GM23338 (cell line): ENCODE measurements at regions not wholly inside any gene's neighbourhood (a gene's known extent, or its start where the extent isn't known, plus 50 kb on each side); places are given as distances from the start of the nearest gene placed in this dataset.

Experiments used
- CREB1 ChIP-seq: fragments of 250-450 bp; sonication (Bioruptor Pico); IDR thresholded peaks from 2 replicates; pipeline ENCODE4 v1.5.0; 2020; ENCODE audit warnings: low read depth, mild to moderate bottlenecking, moderate library complexity
- EZH2 ChIP-seq: fragments of 200-600 bp; sonication (generic); IDR thresholded peaks from one replicate; pipeline ENCODE4 v1.8.0; 2017; ENCODE audit warnings: antibody characterized with exemption, mild to moderate bottlenecking, low read depth; ENCODE audit not compliant: unreplicated experiment
- EZH2phosphoT487 ChIP-seq: fragments of 200-600 bp; sonication (generic); IDR thresholded peaks from one replicate; pipeline ENCODE4 v1.8.1; 2018; ENCODE audit warnings: antibody characterized with exemption; ENCODE audit not compliant: unreplicated experiment
- JUNB ChIP-seq: IDR thresholded peaks from one replicate; pipeline ENCODE4 v1.6.1; 2016; ENCODE audit warnings: antibody characterized with exemption; ENCODE audit not compliant: unreplicated experiment
- POLR2AphosphoS5 ChIP-seq: IDR thresholded peaks from 2 replicates; pipeline ENCODE4 v1.6.1; 2016; ENCODE audit warnings: antibody characterized with exemption, low read depth
- TF ChIP-seq, protein P1 (sequence below), 2 experiments: fragments of 200-600 bp in 1 of 2; sonication (generic) in 1 of 2; conservative IDR thresholded peaks; 2 replicates each; pipeline versions ENCODE4 v1.5.1 to v1.6.1; 2016 to 2017; ENCODE audit warnings: antibody characterized with exemption in 2 of 2, low read depth in 2 of 2, mild to moderate bottlenecking in 2 of 2, moderate library complexity in 1 of 2
- TF ChIP-seq, protein P2 (sequence below): IDR thresholded peaks from one replicate; pipeline ENCODE4 v1.6.1; 2018; ENCODE audit warnings: antibody characterized with exemption; ENCODE audit not compliant: unreplicated experiment
- TF ChIP-seq, protein P3 (sequence below): IDR thresholded peaks from 2 replicates; pipeline ENCODE4 v1.6.1; 2016; ENCODE audit warnings: antibody characterized with exemption

DNA sequence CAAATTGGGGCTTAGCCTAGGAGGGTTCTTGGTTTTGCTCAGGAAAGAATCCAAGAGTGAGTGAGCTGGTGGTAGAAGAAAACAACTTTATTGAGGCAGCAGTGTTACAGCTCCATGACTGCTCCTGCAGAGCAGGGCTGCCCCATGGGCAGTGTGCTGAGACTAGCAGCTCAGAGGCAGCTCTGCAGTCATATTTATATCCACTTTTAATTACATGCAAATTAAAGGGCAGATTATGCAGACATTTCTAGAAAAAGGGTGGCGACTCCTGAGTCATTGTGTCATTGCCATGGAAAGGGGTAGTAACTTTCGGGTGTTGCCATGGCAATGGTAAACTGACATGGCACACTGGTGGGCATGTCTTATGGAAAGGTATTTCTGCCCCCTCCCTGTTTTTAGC is 202.2 kb downstream of the CLCN4 start:
- TF ChIP-seq POLR2AphosphoS5 = no peak
- TF ChIP-seq, protein P1, sequence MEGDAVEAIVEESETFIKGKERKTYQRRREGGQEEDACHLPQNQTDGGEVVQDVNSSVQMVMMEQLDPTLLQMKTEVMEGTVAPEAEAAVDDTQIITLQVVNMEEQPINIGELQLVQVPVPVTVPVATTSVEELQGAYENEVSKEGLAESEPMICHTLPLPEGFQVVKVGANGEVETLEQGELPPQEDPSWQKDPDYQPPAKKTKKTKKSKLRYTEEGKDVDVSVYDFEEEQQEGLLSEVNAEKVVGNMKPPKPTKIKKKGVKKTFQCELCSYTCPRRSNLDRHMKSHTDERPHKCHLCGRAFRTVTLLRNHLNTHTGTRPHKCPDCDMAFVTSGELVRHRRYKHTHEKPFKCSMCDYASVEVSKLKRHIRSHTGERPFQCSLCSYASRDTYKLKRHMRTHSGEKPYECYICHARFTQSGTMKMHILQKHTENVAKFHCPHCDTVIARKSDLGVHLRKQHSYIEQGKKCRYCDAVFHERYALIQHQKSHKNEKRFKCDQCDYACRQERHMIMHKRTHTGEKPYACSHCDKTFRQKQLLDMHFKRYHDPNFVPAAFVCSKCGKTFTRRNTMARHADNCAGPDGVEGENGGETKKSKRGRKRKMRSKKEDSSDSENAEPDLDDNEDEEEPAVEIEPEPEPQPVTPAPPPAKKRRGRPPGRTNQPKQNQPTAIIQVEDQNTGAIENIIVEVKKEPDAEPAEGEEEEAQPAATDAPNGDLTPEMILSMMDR (conservative IDR thresholded peaks at IDR 0.05; ENCODE audit: low read depth in 2 of 2) = no peak
- no peak for TF ChIP-seq EZH2
- TF ChIP-seq EZH2phosphoT487 = no peak
- TF ChIP-seq, protein P2, sequence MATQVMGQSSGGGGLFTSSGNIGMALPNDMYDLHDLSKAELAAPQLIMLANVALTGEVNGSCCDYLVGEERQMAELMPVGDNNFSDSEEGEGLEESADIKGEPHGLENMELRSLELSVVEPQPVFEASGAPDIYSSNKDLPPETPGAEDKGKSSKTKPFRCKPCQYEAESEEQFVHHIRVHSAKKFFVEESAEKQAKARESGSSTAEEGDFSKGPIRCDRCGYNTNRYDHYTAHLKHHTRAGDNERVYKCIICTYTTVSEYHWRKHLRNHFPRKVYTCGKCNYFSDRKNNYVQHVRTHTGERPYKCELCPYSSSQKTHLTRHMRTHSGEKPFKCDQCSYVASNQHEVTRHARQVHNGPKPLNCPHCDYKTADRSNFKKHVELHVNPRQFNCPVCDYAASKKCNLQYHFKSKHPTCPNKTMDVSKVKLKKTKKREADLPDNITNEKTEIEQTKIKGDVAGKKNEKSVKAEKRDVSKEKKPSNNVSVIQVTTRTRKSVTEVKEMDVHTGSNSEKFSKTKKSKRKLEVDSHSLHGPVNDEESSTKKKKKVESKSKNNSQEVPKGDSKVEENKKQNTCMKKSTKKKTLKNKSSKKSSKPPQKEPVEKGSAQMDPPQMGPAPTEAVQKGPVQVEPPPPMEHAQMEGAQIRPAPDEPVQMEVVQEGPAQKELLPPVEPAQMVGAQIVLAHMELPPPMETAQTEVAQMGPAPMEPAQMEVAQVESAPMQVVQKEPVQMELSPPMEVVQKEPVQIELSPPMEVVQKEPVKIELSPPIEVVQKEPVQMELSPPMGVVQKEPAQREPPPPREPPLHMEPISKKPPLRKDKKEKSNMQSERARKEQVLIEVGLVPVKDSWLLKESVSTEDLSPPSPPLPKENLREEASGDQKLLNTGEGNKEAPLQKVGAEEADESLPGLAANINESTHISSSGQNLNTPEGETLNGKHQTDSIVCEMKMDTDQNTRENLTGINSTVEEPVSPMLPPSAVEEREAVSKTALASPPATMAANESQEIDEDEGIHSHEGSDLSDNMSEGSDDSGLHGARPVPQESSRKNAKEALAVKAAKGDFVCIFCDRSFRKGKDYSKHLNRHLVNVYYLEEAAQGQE = no peak
- TF ChIP-seq, protein P3, sequence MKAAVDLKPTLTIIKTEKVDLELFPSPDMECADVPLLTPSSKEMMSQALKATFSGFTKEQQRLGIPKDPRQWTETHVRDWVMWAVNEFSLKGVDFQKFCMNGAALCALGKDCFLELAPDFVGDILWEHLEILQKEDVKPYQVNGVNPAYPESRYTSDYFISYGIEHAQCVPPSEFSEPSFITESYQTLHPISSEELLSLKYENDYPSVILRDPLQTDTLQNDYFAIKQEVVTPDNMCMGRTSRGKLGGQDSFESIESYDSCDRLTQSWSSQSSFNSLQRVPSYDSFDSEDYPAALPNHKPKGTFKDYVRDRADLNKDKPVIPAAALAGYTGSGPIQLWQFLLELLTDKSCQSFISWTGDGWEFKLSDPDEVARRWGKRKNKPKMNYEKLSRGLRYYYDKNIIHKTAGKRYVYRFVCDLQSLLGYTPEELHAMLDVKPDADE = no peak
- no peak for TF ChIP-seq JUNB
- TF ChIP-seq CREB1 (CRISPR knock-in tag) = no peak
